GM23248 (cell line): ENCODE measurements at regions not wholly inside any gene's neighbourhood (a gene's known extent, or its start where the extent isn't known, plus 50 kb on each side); places are given as distances from the start of the nearest gene placed in this dataset.

ENCODE experiments used
- DNase-seq: peaks from one replicate; pipeline ENCODE4 v3.0.0-alpha.2; 2015
- H2AFZ ChIP-seq: fragments of 200-600 bp; sonication (generic); 2 replicates; pipeline ENCODE4 v1.6.1; 2016; ENCODE audit warnings: antibody characterized with exemption
- H3F3A ChIP-seq: fragments of 200-600 bp; sonication (generic); 2 replicates; pipeline ENCODE4 v1.6.1; 2016; ENCODE audit warnings: mild to moderate bottlenecking, antibody characterized with exemption, mixed run types; ENCODE audit not compliant: insufficient read depth
- H3K27ac ChIP-seq: fragments of 200-600 bp; sonication (generic); 2 replicates; pipeline ENCODE4 v1.5.1; 2016; ENCODE audit warnings: mild to moderate bottlenecking
- H3K27me3 ChIP-seq: fragments of 200-600 bp; sonication (generic); replicated peaks from 2 replicates; pipeline ENCODE4 v1.6.1; 2016; ENCODE audit warnings: mild to moderate bottlenecking; ENCODE audit not compliant: insufficient read depth
- H3K36me3 ChIP-seq: fragments of 200-600 bp; sonication (generic); 2 replicates; pipeline ENCODE4 v1.6.1; 2016; ENCODE audit warnings: low read depth, mild to moderate bottlenecking
- H3K4me1 ChIP-seq: fragments of 200-600 bp; sonication (generic); 2 replicates; pipeline ENCODE4 v1.6.1; 2016; ENCODE audit warnings: mild to moderate bottlenecking; ENCODE audit not compliant: insufficient read depth
- H3K4me2 ChIP-seq: fragments of 200-600 bp; sonication (generic); one replicate; pipeline ENCODE4 v1.6.1; 2016; ENCODE audit warnings: mild to moderate bottlenecking; ENCODE audit not compliant: unreplicated experiment
- H3K4me3 ChIP-seq: fragments of 200-600 bp; sonication (generic); 2 replicates; pipeline ENCODE4 v1.5.1; 2016; ENCODE audit warnings: mild to moderate bottlenecking
- H3K79me2 ChIP-seq: fragments of 200-600 bp; sonication (generic); 2 replicates; pipeline ENCODE4 v1.6.1; 2016; ENCODE audit warnings: mild to moderate bottlenecking; ENCODE audit not compliant: insufficient read depth
- H3K9ac ChIP-seq: fragments of 200-600 bp; sonication (generic); 2 replicates; pipeline ENCODE4 v1.6.1; 2016; ENCODE audit warnings: mild to moderate bottlenecking
- H3K9me2 ChIP-seq: fragments of 200-600 bp; sonication (generic); 2 replicates; pipeline ENCODE4 v1.6.1; 2016; ENCODE audit warnings: mixed run types, mild to moderate bottlenecking, moderate library complexity; ENCODE audit not compliant: insufficient read depth
- H3K9me3 ChIP-seq: fragments of 200-600 bp; sonication (generic); one replicate; pipeline ENCODE4 v1.6.1; 2017; ENCODE audit warnings: low read depth
- H4K20me1 ChIP-seq: fragments of 200-600 bp; sonication (generic); 2 replicates; pipeline ENCODE4 v1.6.0; 2016; ENCODE audit not compliant: insufficient read depth
- EZH2 ChIP-seq: fragments of 200-600 bp; sonication (generic); IDR thresholded peaks from 2 replicates; pipeline ENCODE4 v1.6.1; 2018; ENCODE audit warnings: antibody characterized with exemption, mild to moderate bottlenecking; ENCODE audit not compliant: insufficient read depth, poor library complexity, severe bottlenecking
- EZH2phosphoT487 ChIP-seq: fragments of 200-600 bp; sonication (generic); IDR thresholded peaks from 2 replicates; pipeline ENCODE4 v1.6.1; 2018; ENCODE audit warnings: antibody characterized with exemption, moderate library complexity, mild to moderate bottlenecking, low read depth; ENCODE audit not compliant: insufficient read depth
- WGBS, 2 experiments: methylation state at CpG; one replicate each; pipeline ENCODE4 v1.1.6; 2015 to 2017; ENCODE audit warnings: low lambda C conversion rate in 2 of 2, low coverage in 1 of 2; ENCODE audit errors: missing lambda C conversion rate in 2 of 2; 5-methylcytosine and 5-hydroxymethylcytosine counted together
- in situ Hi-C: fragments of 300-500 bp; cut with MboI; formaldehyde crosslinking; loops from 2 replicates; pipeline ENCODE4 v1.15.0; 2020

DNA sequence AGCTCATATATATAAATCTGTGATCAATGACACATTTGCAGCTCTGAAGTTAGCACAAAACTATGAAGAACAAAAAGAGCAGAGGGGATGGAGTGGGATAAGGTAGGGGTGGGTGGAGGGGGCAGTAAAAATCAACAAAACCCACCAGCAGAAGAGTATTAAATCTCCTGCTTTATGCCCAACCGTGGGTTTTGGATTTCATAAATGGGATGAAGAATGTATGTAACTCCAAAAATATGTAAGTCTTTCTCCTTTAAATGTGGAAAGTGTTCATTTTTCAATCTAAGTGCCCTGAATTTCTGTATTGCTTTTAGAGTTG is 480.3 kb upstream of the MARCKS start:
- no peak for DNase-seq
- in situ Hi-C loops: no loop called here
- Histone ChIP-seq H3K9me2 (no peaks in the 10 kb centered on the region; the same call in 1 of the 2 replicates), H3K4me3 (peak overlapping the region; percentile 61), H3K27ac (peak overlapping the region; percentile 91), H3K9ac (no peak overlapping the region), H3F3A (peaks cover 23% of the 10 kb centered on the region), H3K4me2 (peak overlapping the region; percentile 82), H3K27me3 (no peaks in the 10 kb centered on the region), H3K9me3 (no peaks in the 10 kb centered on the region), H4K20me1 (no peaks in the 10 kb centered on the region), H3K79me2 (peaks cover 12% of the 10 kb centered on the region; the same call in 1 of the 2 replicates), H3K4me1 (peaks cover 65% of the 10 kb centered on the region), H2AFZ (peak overlapping the region; percentile 90), H3K36me3 (no peaks in the 10 kb centered on the region; the same call in 1 of the 2 replicates)
- TF ChIP-seq EZH2phosphoT487 (no peak), EZH2 (no peak)
- 13 to 44% methylated on average over 1 of the region's 1 CpG for WGBS, 2 experiments

DNA sequence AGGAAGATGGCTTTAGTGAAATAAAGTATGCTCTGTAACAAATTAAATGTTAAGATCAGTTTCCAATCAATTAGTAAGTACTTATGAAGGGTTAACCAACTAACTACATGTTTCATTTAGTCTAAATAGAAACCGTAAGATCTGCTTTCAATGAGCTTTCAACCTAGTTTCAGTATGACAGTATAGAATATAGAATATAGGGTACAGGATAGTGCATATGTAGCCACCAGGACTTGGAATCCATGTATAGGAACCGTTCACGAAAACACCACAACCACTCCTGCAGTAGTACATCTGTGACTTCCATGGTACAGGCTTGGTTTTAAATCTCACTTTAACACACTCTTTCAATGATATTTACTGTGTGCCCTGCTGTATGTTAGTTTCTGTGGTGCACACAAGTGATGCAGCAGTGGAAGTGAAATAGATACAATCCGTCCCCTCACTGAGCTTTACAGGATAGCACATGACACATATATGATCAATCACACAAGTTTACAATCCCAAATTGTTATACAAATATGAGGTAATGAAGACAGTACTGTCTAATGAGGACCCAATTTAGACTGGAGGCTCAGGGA is 479.7 kb upstream of the MARCKS start:
- H3K79me2 ChIP-seq: peaks cover 9% of the 10 kb centered on the region; the same call in 1 of the 2 replicates
- H3K9me2 ChIP-seq: no peaks in the 10 kb centered on the region; the same call in 1 of the 2 replicates
- peak overlapping the region; percentile 91 for H3K27ac ChIP-seq
- H2AFZ ChIP-seq: peak overlapping the region; percentile 90
- no peaks in the 10 kb centered on the region for H4K20me1 ChIP-seq
- no peaks in the 10 kb centered on the region; the same call in 1 of the 2 replicates for H3K36me3 ChIP-seq
- no peak overlapping the region for H3K9ac ChIP-seq
- in situ Hi-C loops: no loop called here
- H3K27me3 ChIP-seq: no peaks in the 10 kb centered on the region
- H3K4me1 ChIP-seq: peaks cover 64% of the 10 kb centered on the region
- no peak overlapping the region for H3K4me2 ChIP-seq
- DNase-seq: no peak
- H3K4me3 ChIP-seq: no peak overlapping the region
- no peaks in the 10 kb centered on the region for H3K9me3 ChIP-seq
- TF ChIP-seq EZH2: no peak
- no peak for TF ChIP-seq EZH2phosphoT487
- WGBS, 2 experiments: 63 to 65% methylated on average over 4 of the region's 4 CpGs
- peaks cover 23% of the 10 kb centered on the region for H3F3A ChIP-seq

DNA sequence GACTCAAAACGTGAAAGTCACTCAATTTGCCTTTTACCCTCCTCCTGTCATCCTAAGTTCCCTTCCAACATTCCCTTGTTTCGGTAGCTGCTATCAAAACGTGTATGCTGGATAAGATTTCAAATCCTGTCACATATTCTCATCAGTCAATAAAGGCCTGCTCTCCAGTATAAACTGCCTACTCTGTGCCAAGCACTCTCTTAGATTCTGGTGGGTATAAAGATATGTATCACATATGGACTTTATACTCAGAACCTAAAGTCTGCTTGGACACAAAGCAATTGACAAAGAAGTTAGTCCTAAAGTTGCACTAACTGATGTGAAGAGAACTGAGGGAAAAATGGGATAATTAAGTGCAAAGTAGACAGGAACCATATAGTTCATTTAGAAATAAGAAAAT is 476.6 kb upstream of the MARCKS start:
- no peak overlapping the region for H3K9ac ChIP-seq
- H3K4me2 ChIP-seq: no peak overlapping the region
- WGBS, 2 experiments: 81 to 91% methylated on average over 3 of the region's 3 CpGs
- H3F3A ChIP-seq: peaks cover 29% of the 10 kb centered on the region
- no peaks in the 10 kb centered on the region for H3K36me3 ChIP-seq
- H3K27me3 ChIP-seq: no peaks in the 10 kb centered on the region
- in situ Hi-C loops: no loop called here
- H4K20me1 ChIP-seq: no peaks in the 10 kb centered on the region
- H3K9me2 ChIP-seq: no peaks in the 10 kb centered on the region; the same call in 1 of the 2 replicates
- no peak for DNase-seq
- H3K79me2 ChIP-seq: no peaks in the 10 kb centered on the region
- H3K4me3 ChIP-seq: no peak overlapping the region
- TF ChIP-seq EZH2phosphoT487 (no peak), EZH2 (no peak)
- peaks cover 61% of the 10 kb centered on the region for H3K4me1 ChIP-seq
- H2AFZ ChIP-seq: no peak overlapping the region
- no peak overlapping the region for H3K27ac ChIP-seq
- no peaks in the 10 kb centered on the region for H3K9me3 ChIP-seq

DNA sequence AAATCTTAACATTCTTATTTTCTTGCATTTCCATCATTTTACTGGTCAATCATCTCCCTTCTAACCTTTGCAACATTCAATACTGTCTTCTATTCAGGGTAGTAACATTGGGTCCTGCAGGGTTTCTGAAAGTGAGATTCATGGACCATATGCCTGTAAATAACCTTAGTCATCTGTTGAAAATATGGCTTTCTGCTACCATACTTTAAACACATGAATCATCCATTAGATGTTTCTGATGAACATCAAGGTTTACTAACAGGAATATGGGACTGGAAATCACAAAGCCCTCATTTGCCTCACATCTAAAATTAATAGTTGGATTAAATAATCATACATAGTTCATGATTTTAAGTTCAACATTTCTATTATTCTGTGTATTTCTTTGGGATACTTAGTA is 475.9 kb upstream of the MARCKS start:
- Histone ChIP-seq H3F3A (peaks cover 27% of the 10 kb centered on the region), H3K9me3 (no peaks in the 10 kb centered on the region), H3K27me3 (no peaks in the 10 kb centered on the region), H3K4me3 (no peak overlapping the region), H3K4me1 (peaks cover 59% of the 10 kb centered on the region), H3K4me2 (no peak overlapping the region), H2AFZ (0 out of 2 replicates have a peak overlapping the region, but pooled peaks have one; percentile 2), H3K27ac (no peak overlapping the region), H3K9ac (no peak overlapping the region), H4K20me1 (no peaks in the 10 kb centered on the region), H3K79me2 (no peaks in the 10 kb centered on the region), H3K9me2 (no peaks in the 10 kb centered on the region; the same call in 1 of the 2 replicates), H3K36me3 (no peaks in the 10 kb centered on the region)
- no peak for DNase-seq
- in situ Hi-C loops: no loop called here
- TF ChIP-seq EZH2phosphoT487 (no peak), EZH2 (no peak)

DNA sequence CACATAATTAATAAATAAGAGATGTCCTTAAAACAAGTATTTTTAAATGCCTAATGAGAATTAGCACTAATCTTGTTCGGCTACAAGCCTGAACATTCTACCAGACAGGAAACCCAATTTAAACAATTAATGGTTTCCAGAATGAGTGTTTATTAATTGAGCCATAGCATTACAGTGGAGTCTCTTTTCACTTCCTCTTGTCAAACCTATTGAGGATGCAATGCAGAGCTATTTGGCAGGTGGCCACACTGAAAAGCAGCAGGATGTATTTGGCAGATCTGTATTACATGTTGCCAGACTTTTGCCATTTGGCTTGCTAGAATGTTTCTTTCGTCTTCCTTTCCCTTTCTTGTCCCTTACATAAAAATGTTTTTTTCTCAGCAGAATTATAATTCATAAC is 475.2 kb upstream of the MARCKS start:
- TF ChIP-seq EZH2phosphoT487 (no peak), EZH2 (no peak)
- H3K27ac ChIP-seq: no peak overlapping the region
- H3K4me1 ChIP-seq: peaks cover 52% of the 10 kb centered on the region
- H3K27me3 ChIP-seq: no peaks in the 10 kb centered on the region
- H3K9me2 ChIP-seq: no peaks in the 10 kb centered on the region; the same call in 1 of the 2 replicates
- H2AFZ ChIP-seq: peak overlapping the region; percentile 2; the same call in 1 of the 2 replicates
- no peaks in the 10 kb centered on the region for H4K20me1 ChIP-seq
- no peaks in the 10 kb centered on the region for H3K36me3 ChIP-seq
- WGBS, 2 experiments: 47 to 50% methylated on average over 2 of the region's 2 CpGs
- no peaks in the 10 kb centered on the region for H3K9me3 ChIP-seq
- no peak overlapping the region for H3K4me2 ChIP-seq
- in situ Hi-C loops: no loop called here
- H3F3A ChIP-seq: peaks cover 20% of the 10 kb centered on the region
- H3K9ac ChIP-seq: no peak overlapping the region
- no peaks in the 10 kb centered on the region for H3K79me2 ChIP-seq
- peak; percentile 35 for DNase-seq
- H3K4me3 ChIP-seq: no peak overlapping the region
